NCI-H146 (cell line): ENCODE measurements at regions not wholly inside any gene's neighbourhood (a gene's known extent, or its start where the extent isn't known, plus 50 kb on each side); places are given as distances from the start of the nearest gene placed in this dataset.
A peak's percentile ranks its signal among the peaks of the same experiment; 100 is the strongest.

Experiments used
- DNase-seq: peaks from one replicate; lab custom pipeline; 2025; lab: John Stamatoyannopoulos, UW

DNA sequence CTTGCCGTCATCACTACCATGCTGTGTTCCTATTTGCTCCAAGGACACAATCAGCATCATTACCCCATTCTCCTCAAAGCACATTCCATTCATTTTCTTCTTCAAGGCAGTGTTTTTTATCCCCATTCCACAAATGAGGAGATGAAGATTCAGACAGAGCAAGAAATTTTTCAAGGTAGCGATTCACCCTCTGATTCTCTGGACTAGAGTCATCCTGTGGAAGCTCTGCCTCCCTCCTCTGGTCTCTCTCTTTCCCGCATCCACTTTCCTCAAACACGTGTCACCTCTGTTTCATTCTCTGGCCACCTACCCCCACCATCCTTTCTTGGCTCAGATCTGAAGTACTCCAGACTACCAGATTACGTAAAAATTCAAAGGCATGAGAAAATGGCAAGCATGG lies 297.9 kb downstream of the SOX11 start:
- no peak for DNase-seq

DNA sequence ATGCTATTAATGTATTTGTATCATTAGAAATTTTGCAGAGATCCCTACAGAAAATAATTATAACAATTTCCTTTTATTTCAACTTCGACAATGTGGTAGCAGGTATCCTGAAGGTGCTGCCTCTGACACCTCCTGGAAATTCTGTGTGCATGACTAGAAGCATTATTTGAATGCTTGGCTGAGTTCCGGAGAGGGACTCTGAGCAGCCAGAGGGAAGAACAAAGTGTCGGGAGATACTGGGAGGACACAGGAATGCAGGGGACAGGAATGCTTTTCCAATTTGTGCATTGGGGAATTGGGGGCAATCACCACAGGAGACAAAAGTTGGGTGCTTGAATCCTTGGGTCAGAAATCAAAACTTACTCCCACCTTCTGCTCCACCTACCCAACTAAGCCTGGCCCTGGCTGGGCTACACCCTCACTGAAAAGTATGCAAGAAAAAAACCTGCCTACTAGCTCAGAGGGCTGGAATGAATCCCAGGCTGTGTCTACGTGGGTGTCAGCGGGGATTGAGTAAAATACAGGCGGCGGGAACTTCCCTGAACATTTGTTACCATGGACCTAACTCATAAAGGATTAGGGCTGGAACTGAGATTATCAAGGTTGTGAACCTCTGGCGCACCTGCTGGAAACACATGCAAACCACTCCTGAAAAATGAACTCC lies 299.3 kb downstream of the SOX11 start:
- DNase-seq, result no peak

DNA sequence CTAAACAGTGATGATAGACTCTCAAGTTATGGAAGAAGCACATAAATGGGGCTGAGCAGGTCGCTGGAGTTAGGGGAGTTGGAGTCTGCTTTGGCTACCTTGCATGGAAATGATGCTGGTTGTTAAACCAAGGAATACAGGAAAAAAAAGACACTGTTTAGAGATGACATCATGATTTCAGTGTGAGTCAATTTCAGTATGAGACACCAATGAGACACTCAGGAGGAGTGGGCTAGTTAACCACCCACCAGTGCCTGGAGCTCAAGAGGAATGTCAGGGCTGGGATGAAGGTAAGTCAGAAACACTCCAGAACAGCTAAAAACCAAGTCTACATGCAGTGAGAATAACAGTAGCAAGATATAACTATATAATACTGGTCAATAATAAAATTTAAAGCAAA lies 303.6 kb downstream of the SOX11 start:
- DNase-seq, result no peak

DNA sequence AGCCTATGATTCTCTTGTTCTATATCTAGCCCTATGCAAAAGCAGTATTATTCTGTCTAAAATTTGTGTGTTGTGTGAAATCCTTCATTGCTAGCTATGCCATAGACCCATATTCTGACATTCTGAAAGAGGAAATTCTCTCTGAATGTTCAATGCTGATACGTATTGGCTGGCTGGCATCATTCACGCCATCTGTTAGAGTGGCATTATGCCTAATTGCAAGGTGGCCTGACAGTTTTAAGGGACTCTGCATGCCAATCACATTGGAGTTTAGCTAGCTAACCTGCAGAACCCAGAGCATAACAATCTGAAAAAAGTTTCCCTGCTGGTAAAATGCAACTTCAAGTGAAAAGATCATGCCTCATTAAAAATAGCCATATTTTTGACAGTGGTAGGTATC lies 316.0 kb downstream of the SOX11 start:
- no peak for DNase-seq

DNA sequence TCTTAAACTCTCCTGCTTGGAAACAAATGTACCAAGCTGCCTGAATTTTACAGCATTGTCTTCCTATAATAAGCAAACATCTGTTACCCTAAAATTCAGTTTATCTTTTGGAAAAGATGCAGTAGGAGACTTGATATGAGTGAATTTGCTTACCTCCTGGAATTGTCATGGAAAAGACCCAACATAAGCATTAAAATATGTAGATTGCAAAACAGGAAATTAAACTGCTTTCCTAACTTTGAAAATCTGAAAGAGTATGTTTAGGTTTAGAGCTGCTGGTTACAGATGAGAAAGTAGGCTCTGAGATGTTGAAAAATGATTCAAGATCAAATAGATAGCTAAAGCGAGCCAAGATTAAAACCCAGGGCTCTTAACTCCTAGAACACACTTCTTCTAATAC lies 316.5 kb downstream of the SOX11 start:
- no peak for DNase-seq

DNA sequence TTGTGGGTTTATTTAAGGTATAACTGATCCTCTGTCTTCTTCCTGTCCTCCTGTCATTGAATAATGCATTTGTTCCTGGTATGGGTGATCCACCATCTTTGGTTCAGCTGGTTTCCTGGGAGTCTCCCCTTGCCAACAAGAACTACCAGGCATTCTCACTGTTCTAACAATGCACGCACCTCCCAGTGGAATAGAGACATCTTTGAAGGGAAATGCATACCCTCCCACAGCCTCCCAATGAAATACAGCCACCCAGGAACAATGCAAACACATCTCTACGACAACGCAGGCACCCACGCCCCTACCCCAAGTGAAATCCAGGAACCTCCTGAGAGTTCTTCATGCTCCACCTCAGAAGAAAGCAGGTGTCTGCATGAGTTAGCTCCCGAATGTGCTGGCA lies 318.0 kb downstream of the SOX11 start:
- DNase-seq, result no peak

DNA sequence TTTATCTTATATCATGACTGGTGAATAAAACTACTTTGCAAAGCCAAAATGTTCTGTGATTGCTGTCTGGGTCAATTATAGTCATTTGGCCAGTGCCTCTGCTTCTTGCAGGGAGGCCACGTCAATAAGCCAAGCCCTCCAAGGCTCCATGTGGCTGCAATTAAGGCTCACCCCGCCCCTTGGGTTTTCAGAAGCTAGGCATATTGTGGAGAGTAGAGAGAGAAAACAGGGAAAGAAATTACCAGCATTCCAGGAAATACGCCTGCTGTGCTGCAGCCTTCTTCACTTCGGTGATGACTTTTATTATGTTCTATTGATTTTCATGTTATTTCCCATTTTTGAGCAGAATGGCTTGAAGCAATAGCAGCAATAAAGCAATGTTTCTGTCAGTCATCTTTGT lies 319.7 kb downstream of the SOX11 start:
- DNase-seq, result peak; percentile 13

DNA sequence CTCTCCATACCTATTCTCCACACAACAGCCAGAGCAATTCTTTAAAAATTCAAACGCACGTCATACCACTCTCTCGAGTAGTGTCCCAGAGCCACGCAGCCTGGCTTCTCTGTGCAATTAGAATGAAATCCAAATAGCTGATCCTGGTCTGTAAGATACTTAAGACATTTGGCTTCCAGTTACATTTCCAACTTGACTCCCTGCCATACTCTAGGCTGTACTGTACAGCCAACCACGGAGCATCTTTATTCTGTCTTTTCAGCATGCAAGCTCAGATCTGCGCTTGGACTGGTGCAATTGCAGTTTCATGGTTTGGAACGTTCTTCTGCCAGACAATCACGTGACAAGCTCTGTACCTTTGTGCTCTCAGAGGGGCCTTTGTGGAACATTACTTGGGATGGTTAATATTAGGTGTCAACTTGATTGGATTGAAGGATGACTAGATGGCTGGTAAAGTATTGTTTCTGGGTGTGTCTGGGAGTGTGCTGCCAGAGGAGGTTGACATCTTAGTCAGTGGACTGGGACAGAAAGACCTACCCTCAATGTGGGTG lies 325.6 kb downstream of the SOX11 start:
- no peak for DNase-seq

DNA sequence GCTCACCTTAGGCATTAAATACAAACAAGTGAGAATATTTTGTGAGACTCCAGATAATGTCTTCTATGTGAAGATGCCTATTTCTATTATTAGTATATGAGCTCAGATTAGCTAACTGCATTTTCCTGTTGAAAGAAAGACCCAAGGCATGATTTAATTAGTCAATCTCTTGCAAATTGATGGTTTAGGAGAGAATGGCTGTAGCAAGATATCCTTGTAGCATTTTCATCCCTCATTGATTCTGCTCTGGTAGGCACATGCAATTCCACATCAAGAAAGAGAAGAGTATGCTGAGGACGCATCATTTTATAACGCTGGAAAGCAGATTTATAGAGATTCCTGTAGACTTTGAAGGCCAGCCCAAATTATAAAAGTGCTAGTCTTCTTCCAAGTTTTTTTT lies 332.0 kb downstream of the SOX11 start:
- DNase-seq, result no peak

DNA sequence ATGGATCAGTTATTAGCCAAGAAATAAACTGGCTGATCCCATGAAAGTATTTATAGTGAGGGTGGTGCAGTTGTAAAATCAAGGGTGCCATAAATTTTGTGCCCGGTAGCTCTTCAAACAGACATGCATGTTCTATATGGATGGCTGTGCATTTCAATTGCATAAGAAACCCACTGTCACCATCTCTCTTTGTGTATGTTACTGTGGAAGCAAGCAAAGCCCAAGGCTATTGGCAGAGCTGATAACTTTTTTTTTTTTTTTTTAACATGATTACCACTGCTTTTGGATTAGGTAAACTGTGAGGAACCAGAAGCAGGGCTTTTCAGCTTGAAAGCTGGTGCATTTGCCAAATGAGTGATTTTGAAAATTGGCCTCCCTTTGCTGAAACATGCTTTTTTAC lies 332.6 kb downstream of the SOX11 start:
- no peak for DNase-seq

DNA sequence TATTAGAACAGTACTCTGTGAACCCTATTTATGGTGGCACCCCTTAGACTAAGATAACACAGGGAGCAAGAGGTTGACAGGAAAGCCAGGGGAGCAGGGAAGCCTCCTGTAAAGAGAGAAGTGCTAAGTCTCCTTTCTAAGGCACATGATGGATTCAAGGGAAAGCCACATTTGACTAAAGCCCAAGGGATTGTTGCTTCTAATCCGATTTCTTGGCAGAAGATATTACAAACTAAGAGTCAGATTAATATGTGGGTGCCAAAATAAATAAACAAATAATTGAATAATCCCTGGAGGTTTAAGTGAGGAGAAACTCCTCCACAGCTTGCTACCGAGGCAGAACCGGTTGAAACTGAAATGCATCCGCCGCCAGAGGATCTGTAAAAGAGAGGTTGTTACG lies 333.2 kb downstream of the SOX11 start:
- DNase-seq, result no peak

DNA sequence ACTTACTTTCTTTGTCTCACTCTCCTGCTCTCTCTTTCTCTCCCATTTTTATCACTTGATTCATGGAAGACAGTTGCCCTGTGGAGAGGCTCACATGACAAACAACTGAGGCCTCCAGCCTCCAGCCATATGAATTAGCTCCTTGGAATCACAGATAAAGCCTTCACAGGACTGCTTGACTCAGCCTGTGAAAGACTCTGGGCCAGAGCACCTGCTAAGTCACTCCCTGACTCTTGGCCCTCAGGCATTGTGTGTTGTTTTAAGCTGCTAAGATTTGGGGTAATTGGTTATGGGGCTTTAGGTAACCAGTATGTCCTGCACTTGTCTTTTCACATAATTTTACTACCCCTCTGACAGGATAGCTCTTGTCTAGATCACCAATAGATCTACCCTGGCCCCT lies 334.9 kb downstream of the SOX11 start:
- no peak for DNase-seq

DNA sequence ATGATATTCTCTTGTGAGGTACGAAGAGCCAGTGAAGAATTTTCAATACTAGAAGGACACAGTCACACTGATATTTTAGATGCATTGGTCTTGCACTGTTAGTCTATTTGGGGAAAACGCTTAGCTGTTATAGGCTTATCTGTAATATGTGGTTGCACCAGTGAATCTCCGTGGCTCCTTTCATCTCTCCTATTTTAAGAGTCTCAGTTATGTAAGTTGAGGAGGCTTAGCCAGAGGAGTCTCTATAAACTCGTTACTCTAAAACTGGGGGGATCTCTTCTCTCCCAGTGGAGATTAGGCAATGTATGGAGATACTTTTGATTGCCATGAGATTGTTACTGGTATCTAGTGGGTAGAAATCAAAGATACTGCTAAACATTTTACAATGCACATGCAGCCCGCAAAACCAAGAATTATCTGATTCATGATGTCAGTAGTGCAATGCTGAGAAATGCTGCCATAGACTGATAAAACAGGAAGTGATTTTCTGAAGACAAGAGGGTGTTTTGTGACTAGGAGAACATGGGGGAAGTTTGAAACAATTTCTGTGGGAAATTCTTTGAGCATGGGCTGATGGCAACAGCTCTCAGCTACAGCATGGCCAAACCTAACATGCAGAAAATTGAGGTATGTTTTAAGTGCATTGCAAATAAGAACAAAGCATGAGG lies 339.1 kb downstream of the SOX11 start:
- no peak for DNase-seq

DNA sequence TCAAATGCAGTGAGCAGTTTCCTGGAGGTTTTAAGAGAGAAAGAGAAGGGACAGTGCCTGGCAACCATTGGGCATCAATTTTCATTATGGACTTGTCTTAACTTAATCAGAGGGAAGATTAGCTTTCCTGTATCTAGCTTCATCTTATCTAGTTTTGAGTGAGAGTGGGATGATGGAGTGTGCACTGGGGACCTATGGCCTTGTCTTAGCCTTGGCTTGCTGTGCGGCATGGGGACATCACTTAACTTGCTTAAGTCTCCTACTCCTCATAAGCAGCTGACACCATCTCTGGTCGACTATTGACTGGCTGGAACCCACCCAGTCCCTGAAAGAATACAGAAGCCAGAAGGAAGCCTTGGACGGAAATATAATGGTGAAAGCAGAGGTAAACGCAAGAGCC lies 344.0 kb downstream of the SOX11 start:
- no peak for DNase-seq

DNA sequence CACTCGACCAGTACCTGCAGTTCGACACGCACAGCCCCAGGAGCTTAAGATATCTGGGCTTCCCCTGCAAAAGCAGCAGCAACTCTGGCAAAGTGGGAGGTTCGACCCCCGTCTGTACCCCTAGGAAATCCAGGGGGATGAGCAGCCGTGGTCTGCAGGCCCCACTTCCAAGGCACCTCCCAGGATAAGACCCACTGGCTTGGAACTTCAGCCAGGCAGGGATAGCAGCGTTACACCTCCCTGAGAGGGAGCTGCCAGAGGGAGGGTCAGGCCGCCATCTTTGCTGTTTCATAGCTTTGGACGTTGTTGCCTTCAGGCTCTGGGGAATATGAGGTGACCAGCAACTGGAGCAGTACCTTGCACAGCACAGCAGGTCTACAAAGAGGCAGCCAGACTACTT lies 351.1 kb downstream of the SOX11 start:
- DNase-seq, result no peak

DNA sequence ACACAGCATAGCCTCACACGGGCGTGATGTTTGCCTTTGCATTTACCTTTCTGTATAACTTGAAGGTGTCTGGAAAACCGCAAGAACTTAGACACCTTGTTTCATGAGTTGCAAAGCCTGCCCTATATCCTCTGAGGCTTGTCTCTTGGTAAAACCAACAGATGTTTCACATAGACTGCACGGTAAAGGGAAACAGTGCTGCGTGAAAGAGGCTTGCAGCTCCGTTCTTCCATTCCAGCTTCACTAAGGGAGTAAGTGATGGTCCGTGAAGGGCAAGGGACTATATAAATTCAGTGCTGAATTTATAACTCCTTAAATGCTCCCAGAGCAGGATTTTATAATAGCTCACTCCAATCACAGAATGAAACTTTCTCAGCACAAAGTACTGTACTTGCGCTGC lies 360.5 kb downstream of the SOX11 start:
- DNase-seq, result peak; percentile 39

DNA sequence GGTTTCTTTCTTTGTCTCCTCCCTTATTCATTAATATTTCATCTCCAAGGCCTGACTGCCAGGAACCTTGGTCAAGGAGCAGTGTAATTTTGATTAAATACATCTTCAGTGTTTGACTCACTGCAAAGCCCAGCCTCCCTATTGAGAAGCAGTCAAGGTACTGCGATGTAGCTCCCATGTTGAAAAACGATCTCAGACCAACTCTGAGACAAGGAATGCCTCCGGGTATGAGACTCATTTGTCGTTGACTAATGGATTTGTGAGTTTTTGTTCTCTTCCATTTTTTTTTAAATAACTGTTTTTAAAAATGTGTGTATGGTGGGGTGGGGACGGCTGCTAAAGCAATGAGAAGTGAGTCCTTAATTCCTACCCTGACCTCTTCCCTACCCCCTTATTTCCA lies 361.6 kb downstream of the SOX11 start:
- DNase-seq, result peak; percentile 94

DNA sequence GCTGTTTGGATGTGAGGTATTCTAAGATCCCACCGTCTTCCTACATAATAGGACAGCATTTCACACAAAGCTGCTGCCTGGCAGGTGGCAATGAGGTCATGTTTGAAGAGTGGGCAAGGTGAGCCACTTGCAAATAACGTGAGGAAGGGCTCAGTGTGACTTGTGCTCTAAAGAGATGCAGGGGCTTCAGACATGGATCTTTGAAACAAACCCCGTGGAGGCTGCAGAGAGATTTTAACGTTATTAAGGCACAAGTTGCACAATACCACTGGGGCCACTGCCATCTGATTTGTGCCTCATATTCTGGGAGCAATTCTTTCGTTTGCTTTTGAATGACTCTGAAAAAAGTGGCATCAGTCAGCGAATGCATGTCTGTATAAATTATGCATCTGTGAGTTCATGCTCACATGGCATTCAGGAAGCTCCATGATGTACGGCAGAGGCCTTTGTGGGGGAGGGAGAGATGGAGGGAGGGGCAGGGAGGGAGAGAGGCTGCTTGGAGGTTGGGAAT lies 362.0 kb downstream of the SOX11 start:
- peak; percentile 96 for DNase-seq

DNA sequence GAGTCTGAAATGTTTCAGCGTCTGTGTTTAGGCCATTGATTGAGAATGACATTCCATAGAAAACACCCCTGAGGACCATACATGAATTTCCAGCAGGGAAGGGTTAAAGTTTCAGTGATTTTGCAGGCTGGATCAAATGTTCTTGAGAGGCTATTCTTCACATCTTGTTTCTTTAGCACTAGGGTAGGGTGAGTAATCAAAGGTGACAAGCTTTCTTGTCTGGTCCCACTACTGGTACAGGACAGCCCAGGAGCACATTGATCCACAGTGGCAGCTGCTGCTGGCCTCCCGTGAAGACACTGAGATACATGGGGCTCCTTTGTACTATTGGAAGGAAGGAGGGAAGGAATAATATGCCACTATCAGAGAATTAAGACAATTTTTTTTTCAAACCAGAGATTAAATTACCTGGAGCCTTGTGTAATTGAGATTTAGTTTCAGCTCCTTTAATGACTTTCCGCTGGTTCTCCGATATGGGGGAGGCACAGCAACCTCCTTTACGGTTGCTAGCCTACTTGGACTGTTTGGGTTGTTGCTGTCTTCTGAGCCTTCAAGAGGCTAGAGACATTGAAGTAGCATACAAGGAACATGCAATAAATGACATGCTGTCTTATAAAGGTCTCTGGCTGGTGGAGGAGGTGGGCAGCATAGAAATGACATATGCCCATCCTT lies 368.9 kb downstream of the SOX11 start:
- DNase-seq, result no peak

DNA sequence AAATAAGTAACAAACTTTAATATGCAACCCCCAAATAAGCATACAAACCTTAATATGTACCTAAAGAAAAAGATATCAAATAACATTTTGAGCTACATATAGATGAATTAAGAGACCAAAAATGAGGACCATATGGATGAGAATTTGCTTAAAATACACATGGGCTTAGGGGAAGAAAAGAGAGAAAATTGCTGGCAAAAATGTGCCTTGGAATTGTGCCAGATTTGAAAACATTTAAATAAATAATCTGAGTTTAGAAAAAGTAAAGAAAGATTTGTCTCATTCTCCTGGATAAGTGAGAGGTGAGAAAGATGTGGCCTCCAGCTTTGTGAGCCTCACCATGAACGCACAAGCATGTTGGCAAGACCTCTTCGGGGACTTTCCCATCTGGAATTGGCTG lies 372.6 kb downstream of the SOX11 start:
- no peak for DNase-seq

DNA sequence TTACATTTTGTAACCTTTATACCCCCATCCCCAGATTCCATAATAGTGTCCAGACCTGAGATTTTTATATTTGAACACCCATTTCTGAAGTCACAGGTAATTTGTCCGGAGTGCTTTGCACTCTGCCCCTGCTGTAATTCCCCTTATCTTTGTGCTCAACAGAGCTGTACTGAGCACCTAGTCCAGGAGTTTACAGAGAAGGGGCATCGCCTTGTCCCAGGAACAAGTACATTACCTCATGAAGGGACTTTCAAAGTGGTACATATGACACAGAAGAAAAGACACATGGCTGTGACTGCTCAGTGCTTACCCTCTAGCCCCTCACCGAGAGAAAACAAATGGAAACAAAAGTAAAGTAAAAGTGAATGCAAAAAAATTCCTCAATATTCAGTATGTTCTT lies 373.5 kb downstream of the SOX11 start:
- no peak for DNase-seq

DNA sequence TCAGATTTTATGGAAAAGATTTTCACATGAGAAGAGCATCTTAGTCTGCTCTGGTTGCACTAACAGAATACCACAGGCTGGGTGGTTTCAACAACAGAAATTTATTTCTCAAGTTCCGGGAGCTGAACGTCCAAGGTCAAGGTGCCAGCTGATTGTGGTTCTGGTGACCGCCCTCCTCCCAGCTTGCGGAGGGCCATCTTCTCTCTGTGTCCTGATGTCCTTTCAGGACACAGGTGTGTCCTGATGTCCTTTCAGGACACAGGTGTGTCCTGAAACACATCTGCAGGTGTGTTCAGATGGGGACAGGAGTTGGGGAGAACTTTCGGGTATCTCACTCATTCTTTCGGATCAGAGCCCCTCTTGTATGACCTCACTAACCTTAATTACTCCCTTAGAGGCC lies 374.9 kb downstream of the SOX11 start:
- peak; percentile 23 for DNase-seq

DNA sequence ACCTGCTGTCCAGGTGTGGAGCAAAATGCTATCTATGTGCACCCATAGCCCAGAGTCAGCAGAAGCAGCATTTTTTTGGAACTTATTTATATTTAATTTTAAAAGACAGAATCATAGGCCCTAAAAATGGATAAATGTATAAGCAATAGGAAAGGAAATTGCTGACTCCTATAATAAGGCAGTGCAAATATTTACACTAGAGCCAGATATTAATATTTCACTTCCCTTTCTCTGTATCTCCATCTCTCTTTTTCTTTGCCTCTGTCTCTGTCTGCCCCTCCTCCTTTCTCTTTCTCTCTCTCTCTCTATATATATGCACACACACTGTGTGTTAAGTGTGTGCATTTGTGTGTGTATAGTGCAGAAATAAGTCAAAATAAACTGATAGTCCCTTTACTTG lies 375.6 kb downstream of the SOX11 start:
- DNase-seq, result no peak
